SK-N-SH (cell line): ENCODE measurements at regions not wholly inside any gene's neighbourhood (a gene's known extent, or its start where the extent isn't known, plus 50 kb on each side); places are given as distances from the start of the nearest gene placed in this dataset.

ENCODE experiments used
- CTCF ChIA-PET: fragments of 300-600, 350-600 bp; formaldehyde crosslinking; extraction: SDS; loops from one replicate; lab custom pipeline; 2021; lab: Yijun Ruan, JAX
- POLR2A ChIA-PET: fragments of 350-600 bp; sonication (Branson Sonifier 250); formaldehyde crosslinking; extraction: SDS; loops from one replicate; lab custom pipeline; 2020; ENCODE audit warnings: antibody characterized with exemption, inconsistent platforms; lab: Yijun Ruan, JAX
- DNase-seq: peaks from one replicate; pipeline ENCODE4 v3.0.0; 2012
- H2AFZ ChIP-seq: fragments of 200-600 bp; sonication (generic); 2 replicates; pipeline ENCODE4 v1.8.1; 2016; ENCODE audit warnings: antibody characterized with exemption, mild to moderate bottlenecking, low read depth
- H3F3A ChIP-seq: fragments of 200-600 bp; sonication (generic); replicated peaks from 2 replicates; pipeline ENCODE3; 2016; ENCODE audit warnings: antibody characterized with exemption, mild to moderate bottlenecking; ENCODE audit not compliant: insufficient read depth
- H3K27ac ChIP-seq, 2 experiments: fragments of 200-500 bp in 1 of 2; fragments of 200-600 bp in 1 of 2; sonication (Bioruptor generic) in 1 of 2; sonication (generic), shearing (Covaris generic) in 1 of 2; 2 replicates each; pipeline versions ENCODE4 v1.5.1 to v1.6.1; 2014 to 2016; ENCODE audit warnings: low read depth in 2 of 2, inconsistent platforms in 1 of 2, low read length in 1 of 2, mild to moderate bottlenecking in 1 of 2, mixed read lengths in 1 of 2
- H3K27me3 ChIP-seq: fragments of 200-600 bp; sonication (generic), shearing (Covaris generic); 2 replicates; pipeline ENCODE4 v1.6.1; 2016; ENCODE audit warnings: mixed run types; ENCODE audit not compliant: insufficient read depth
- H3K36me3 ChIP-seq, 2 experiments: fragments of 200-500 bp in 1 of 2; fragments of 200-600 bp in 1 of 2; sonication (Bioruptor generic) in 1 of 2; sonication (generic) in 1 of 2; replicated peaks in 1 of 2; 2 replicates each; pipeline versions ENCODE3 to v1.5.1; 2014 to 2016; ENCODE audit warnings: low read length in 1 of 2, mild to moderate bottlenecking in 1 of 2; ENCODE audit not compliant: insufficient read depth in 2 of 2, control insufficient read depth in 1 of 2
- H3K4me1 ChIP-seq, 2 experiments: fragments of 200-500 bp in 1 of 2; fragments of 200-600 bp in 1 of 2; sonication (Bioruptor generic) in 1 of 2; sonication (generic), shearing (Covaris generic) in 1 of 2; 2 replicates each; pipeline versions ENCODE4 v1.5.1 to v1.6.1; 2014 to 2016; ENCODE audit warnings: low read depth in 1 of 2, low read length in 1 of 2, mixed run types in 1 of 2; ENCODE audit not compliant: insufficient read depth in 2 of 2, control insufficient read depth in 1 of 2
- H3K4me2 ChIP-seq: fragments of 200-600 bp; sonication (generic), shearing (Covaris generic); 2 replicates; pipeline ENCODE4 v1.6.1; 2017; ENCODE audit warnings: mixed run types
- H3K4me3 ChIP-seq, 2 experiments: fragments of 200-500 bp in 1 of 2; fragments of 200-600 bp in 1 of 2; sonication (Bioruptor generic) in 1 of 2; sonication (generic), shearing (Covaris generic) in 1 of 2; 2 replicates each; pipeline versions ENCODE4 v1.5.1 to v1.8.1; 2014 to 2016; ENCODE audit warnings: low read depth in 2 of 2, inconsistent platforms in 1 of 2, low read length in 1 of 2, mild to moderate bottlenecking in 1 of 2, mixed read lengths in 1 of 2, moderate library complexity in 1 of 2
- H3K79me2 ChIP-seq: fragments of 200-600 bp; sonication (generic); 2 replicates; pipeline ENCODE4 v1.8.1; 2017; ENCODE audit warnings: mild to moderate bottlenecking; ENCODE audit not compliant: insufficient read depth
- H3K9ac ChIP-seq: fragments of 200-600 bp; sonication (generic); 2 replicates; pipeline ENCODE4 v1.6.1; 2017; ENCODE audit warnings: mixed run types
- H3K9me2 ChIP-seq: fragments of 200-600 bp; sonication (generic); 2 replicates; pipeline ENCODE4 v1.6.1; 2017; ENCODE audit warnings: mixed run types
- H3K9me3 ChIP-seq: fragments of 200-600 bp; sonication (generic); 2 replicates; pipeline ENCODE4 v1.6.1; 2017; ENCODE audit warnings: mixed run types, mild to moderate bottlenecking, moderate library complexity
- H4K20me1 ChIP-seq: fragments of 200-600 bp; sonication (generic); 2 replicates; pipeline ENCODE4 v1.6.1; 2017; ENCODE audit warnings: mild to moderate bottlenecking, mixed run types; ENCODE audit not compliant: insufficient read depth
- ELF1 ChIP-seq: IDR thresholded peaks from 2 replicates; pipeline ENCODE4 v1.4.0; 2012
- EP300 ChIP-seq, 2 experiments: IDR thresholded peaks; 2 replicates each; pipeline versions ENCODE4 v1.4.0 to v1.6.1; 2012; ENCODE audit warnings: borderline replicate concordance in 1 of 2, low read depth in 1 of 2, low read length in 1 of 2
- FOSL2 ChIP-seq: IDR thresholded peaks from 2 replicates; pipeline ENCODE4 v1.4.0; 2012; ENCODE audit warnings: low read depth, mild to moderate bottlenecking, moderate library complexity, borderline replicate concordance
- FOXJ3 ChIP-seq: sonication (generic); formaldehyde crosslinking; IDR thresholded peaks from 2 replicates; pipeline ENCODE4 v1.5.1; 2020; ENCODE audit warnings: mild to moderate bottlenecking, missing genetic modification reagents
- FOXM1 ChIP-seq: IDR thresholded peaks from 2 replicates; pipeline ENCODE4 v1.4.0; 2012; ENCODE audit warnings: low read depth, mild to moderate bottlenecking
- GABPA ChIP-seq: IDR thresholded peaks from 2 replicates; pipeline ENCODE4 v1.4.0; 2012; ENCODE audit warnings: low read depth, mild to moderate bottlenecking
- MAX ChIP-seq: IDR thresholded peaks from 2 replicates; pipeline ENCODE4 v1.4.0; 2012; ENCODE audit warnings: low read depth
- MXI1 ChIP-seq: IDR thresholded peaks from 2 replicates; pipeline ENCODE4 v1.6.1; 2012; ENCODE audit warnings: mild to moderate bottlenecking, low read depth, low read length, improper control_type of control experiment
- NFIC ChIP-seq: IDR thresholded peaks from 2 replicates; pipeline ENCODE4 v1.4.0; 2012; ENCODE audit warnings: borderline replicate concordance
- NRF1 ChIP-seq: IDR thresholded peaks from 2 replicates; pipeline ENCODE4 v1.6.1; 2012; ENCODE audit warnings: low read depth, mild to moderate bottlenecking, low read length
- PBX3 ChIP-seq: IDR thresholded peaks from 2 replicates; pipeline ENCODE4; 2012
- RXRA ChIP-seq: IDR thresholded peaks from 2 replicates; pipeline ENCODE4 v1.4.0; 2012; ENCODE audit warnings: low read depth, mild to moderate bottlenecking, borderline replicate concordance
- SMC3 ChIP-seq: IDR thresholded peaks from 2 replicates; pipeline ENCODE4 v1.6.1; 2012; ENCODE audit warnings: low read depth, low read length, improper control_type of control experiment
- TAF1 ChIP-seq: IDR thresholded peaks from 2 replicates; pipeline ENCODE4 v1.6.1; 2012; ENCODE audit warnings: low read depth, mild to moderate bottlenecking, low read length, moderate library complexity, borderline replicate concordance
- TCF12 ChIP-seq: IDR thresholded peaks from 2 replicates; pipeline ENCODE4 v1.4.0; 2012
- USF1 ChIP-seq: IDR thresholded peaks from 2 replicates; pipeline ENCODE4 v1.4.0; 2012; ENCODE audit warnings: low read depth, borderline replicate concordance
- USF2 ChIP-seq: fragments of 150-350 bp; IDR thresholded peaks from 2 replicates; pipeline ENCODE4 v1.6.1; 2017; ENCODE audit warnings: antibody characterized with exemption, low read length, low read depth, borderline replicate concordance
- YY1 ChIP-seq: IDR thresholded peaks from 2 replicates; pipeline ENCODE4 v1.4.0; 2012; ENCODE audit warnings: low read depth, mild to moderate bottlenecking
- WGBS: methylation state at CpG from one replicate; pipeline ENCODE4 v1.1.6; 2017; ENCODE audit warnings: low lambda C conversion rate; 5-methylcytosine and 5-hydroxymethylcytosine counted together

- Histone ChIP-seq H3F3A (no peaks in the 10 kb centered on the region), H2AFZ (no peak overlapping the region), H3K27ac (no peak overlapping the region), H3K4me2 (no peak overlapping the region), H3K36me3 (peaks cover 0 to 3% of the 10 kb centered on the region in 2 experiments), H3K27me3 (no peaks in the 10 kb centered on the region), H3K9ac (no peak overlapping the region), H3K9me3 (no peaks in the 10 kb centered on the region), H3K4me3 (no peak overlapping the region), H3K79me2 (no peaks in the 10 kb centered on the region), H4K20me1 (no peaks in the 10 kb centered on the region), H3K4me1 (no peaks in the 10 kb centered on the region), H3K9me2 (no peaks in the 10 kb centered on the region)
- POLR2A ChIA-PET: no interaction called here
- WGBS: 67% methylated on average over 4 of the region's 4 CpGs
- CTCF ChIA-PET: no interaction called here
- DNase-seq: no peak
- TF ChIP-seq NFIC (no peak), SMC3 (no peak), TAF1 (no peak), USF2 (no peak), MXI1 (no peak), ELF1 (no peak), YY1 (no peak), FOXM1 (no peak), FOXJ3 (CRISPR knock-in tag) (no peak), NRF1 (no peak), MAX (no peak), USF1 (no peak), FOSL2 (no peak), EP300 (IDR thresholded peaks at IDR 0.05; ENCODE audit: borderline replicate concordance in 1 of 2, low read depth in 1 of 2, low read length in 1 of 2) (no peak), RXRA (no peak)
- TF ChIP-seq, all 33 proteins: peak for 0
These were observed 1202.7 kb upstream of the PIK3C3 start for GRCh38 chr18:40752316-40752715.

GRCh38 chr18:40751186-40751585 is 1203.8 kb upstream of the PIK3C3 start:
- no peak overlapping the region for H3K9ac ChIP-seq
- H3K9me2 ChIP-seq: no peaks in the 10 kb centered on the region
- H3K4me1 ChIP-seq: no peaks in the 10 kb centered on the region
- peaks cover 0 to 3% of the 10 kb centered on the region in 2 experiments for H3K36me3 ChIP-seq
- no peaks in the 10 kb centered on the region for H3F3A ChIP-seq
- H3K9me3 ChIP-seq: no peaks in the 10 kb centered on the region
- H3K27ac ChIP-seq: no peak overlapping the region
- no peak overlapping the region for H3K4me3 ChIP-seq
- 47% methylated on average over 2 of the region's 2 CpGs for WGBS
- no peak overlapping the region for H2AFZ ChIP-seq
- H3K4me2 ChIP-seq: no peak overlapping the region
- ChIA-PET CTCF (no interaction called here), POLR2A (no interaction called here)
- DNase-seq: no peak
- H4K20me1 ChIP-seq: no peaks in the 10 kb centered on the region
- H3K27me3 ChIP-seq: no peaks in the 10 kb centered on the region
- H3K79me2 ChIP-seq: no peaks in the 10 kb centered on the region
- TF ChIP-seq ELF1 (no peak), GABPA (no peak), PBX3 (no peak), FOXM1 (no peak), EP300 (IDR thresholded peaks at IDR 0.05; ENCODE audit: borderline replicate concordance in 1 of 2, low read depth in 1 of 2, low read length in 1 of 2) (no peak), RXRA (no peak), TAF1 (no peak), NFIC (no peak), YY1 (no peak), TCF12 (no peak), USF2 (no peak), FOSL2 (no peak)
